ENCODE measurements at regions not wholly inside any gene's neighbourhood (a gene's known extent, or its start where the extent isn't known, plus 50 kb on each side); places are given as distances from the start of the nearest gene placed in this dataset.

DNA sequence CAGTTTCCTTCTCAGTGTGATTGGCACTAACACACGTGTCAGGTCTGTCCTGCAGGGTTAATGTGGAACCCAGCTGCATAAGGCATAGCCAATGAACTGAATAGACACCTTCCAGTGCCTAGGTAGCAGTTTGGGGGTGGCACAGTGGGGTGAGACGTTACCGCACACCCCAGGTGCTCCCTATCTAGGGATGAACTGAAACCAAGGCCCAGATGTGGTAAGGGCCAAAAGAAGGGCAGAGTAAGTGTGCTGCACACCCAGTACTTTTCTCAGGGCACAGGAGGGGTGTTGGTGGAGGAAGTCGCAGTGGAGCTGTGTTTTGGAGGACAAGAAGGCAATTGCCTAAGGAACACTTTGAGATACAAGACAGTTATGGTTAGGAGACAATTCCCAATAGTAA is 317.9 kb upstream of the TSHZ3 start:
- POLR2A ChIA-PET = no interaction called here

DNA sequence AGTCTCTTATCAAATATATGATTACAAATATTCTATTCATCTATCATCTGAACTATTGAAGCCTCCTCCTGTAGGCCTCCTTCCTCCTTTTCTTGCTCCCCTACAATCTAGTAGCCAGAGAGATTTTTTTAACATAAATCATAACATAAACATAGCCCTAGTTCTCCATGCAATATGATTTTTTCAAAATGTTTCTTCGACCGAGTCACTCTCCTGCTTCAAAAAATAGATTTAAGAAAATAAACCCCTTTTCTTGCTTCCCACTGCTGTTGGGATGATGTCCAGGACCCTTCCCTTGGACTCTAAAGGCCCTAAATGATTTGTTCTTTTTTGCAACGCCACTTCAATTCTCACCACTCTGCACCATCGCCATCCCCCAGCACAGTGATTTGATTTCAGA is 319.7 kb upstream of the TSHZ3 start:
- H3K9me3 ChIP-seq (ENCODE audit: control insufficient read depth, insufficient read depth, low read length) = no peaks in the 10 kb centered on the region
- H3K4me3 ChIP-seq (ENCODE audit: low read depth, low read length) = no peak overlapping the region
- H3K27me3 ChIP-seq (ENCODE audit: control insufficient read depth, insufficient read depth, low read length) = peaks cover 2% of the 10 kb centered on the region
- TF ChIP-seq, protein P1, sequence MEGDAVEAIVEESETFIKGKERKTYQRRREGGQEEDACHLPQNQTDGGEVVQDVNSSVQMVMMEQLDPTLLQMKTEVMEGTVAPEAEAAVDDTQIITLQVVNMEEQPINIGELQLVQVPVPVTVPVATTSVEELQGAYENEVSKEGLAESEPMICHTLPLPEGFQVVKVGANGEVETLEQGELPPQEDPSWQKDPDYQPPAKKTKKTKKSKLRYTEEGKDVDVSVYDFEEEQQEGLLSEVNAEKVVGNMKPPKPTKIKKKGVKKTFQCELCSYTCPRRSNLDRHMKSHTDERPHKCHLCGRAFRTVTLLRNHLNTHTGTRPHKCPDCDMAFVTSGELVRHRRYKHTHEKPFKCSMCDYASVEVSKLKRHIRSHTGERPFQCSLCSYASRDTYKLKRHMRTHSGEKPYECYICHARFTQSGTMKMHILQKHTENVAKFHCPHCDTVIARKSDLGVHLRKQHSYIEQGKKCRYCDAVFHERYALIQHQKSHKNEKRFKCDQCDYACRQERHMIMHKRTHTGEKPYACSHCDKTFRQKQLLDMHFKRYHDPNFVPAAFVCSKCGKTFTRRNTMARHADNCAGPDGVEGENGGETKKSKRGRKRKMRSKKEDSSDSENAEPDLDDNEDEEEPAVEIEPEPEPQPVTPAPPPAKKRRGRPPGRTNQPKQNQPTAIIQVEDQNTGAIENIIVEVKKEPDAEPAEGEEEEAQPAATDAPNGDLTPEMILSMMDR (IDR thresholded peaks at IDR 0.05; ENCODE audit: low read depth, low read length) = no peak
- no peak overlapping the region for H3K27ac ChIP-seq (ENCODE audit: low read depth, low read length)
- ChIA-PET CTCF (no interaction called here), POLR2A (no interaction called here)
- no peak for DNase-seq (ENCODE audit: low read depth, low spot score)

More for the DNA sequence above, 317.9 kb upstream of the TSHZ3 start:
- Histone ChIP-seq H3K27ac (ENCODE audit: low read depth, low read length) (no peak overlapping the region), H3K4me3 (ENCODE audit: low read depth, low read length) (no peak overlapping the region), H3K9me3 (ENCODE audit: control insufficient read depth, insufficient read depth, low read length) (no peaks in the 10 kb centered on the region), H3K27me3 (ENCODE audit: control insufficient read depth, insufficient read depth, low read length) (no peaks in the 10 kb centered on the region)
- TF ChIP-seq, protein P1 (IDR thresholded peaks at IDR 0.05; ENCODE audit: low read depth, low read length) = no peak
- CTCF ChIA-PET = no interaction called here
- DNase-seq (ENCODE audit: low read depth, low spot score) = no peak

DNA sequence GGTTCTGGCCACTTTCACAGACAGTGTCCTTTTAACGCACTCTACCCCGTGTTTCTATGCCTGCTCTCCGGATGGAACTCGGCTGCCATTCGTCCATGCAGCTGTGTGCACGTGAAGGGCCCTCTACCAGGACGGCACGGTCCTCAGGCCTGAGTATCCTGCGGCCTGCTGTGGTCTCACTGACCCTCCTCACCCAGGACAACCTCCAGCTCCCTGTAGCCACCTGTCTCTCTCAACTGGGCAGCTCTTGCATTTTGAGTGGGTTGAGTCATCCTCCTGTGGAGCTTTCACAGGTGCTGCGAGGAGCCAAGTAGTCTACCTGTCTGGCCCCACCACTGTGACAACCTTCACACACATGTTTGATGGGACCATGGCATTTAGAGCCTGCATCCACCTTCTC is 321.7 kb upstream of the TSHZ3 start:
- ChIA-PET POLR2A (no interaction called here), CTCF (no interaction called here)
- H3K9me3 ChIP-seq (ENCODE audit: control insufficient read depth, insufficient read depth, low read length) = no peaks in the 10 kb centered on the region
- no peak for DNase-seq (ENCODE audit: low read depth, low spot score)
- TF ChIP-seq, protein P1 (IDR thresholded peaks at IDR 0.05; ENCODE audit: low read depth, low read length) = no peak
- H3K27me3 ChIP-seq (ENCODE audit: control insufficient read depth, insufficient read depth, low read length) = peaks cover 2% of the 10 kb centered on the region
- no peak overlapping the region for H3K27ac ChIP-seq (ENCODE audit: low read depth, low read length)
- no peak overlapping the region for H3K4me3 ChIP-seq (ENCODE audit: low read depth, low read length)

GRCh38 chr19:31671411-31672035 is 322.3 kb upstream of the TSHZ3 start:
- CTCF ChIA-PET = no interaction called here
- DNase-seq (ENCODE audit: low read depth, low spot score) = no peak
- H3K4me3 ChIP-seq (ENCODE audit: low read depth, low read length) = no peak overlapping the region
- TF ChIP-seq, protein P1 (IDR thresholded peaks at IDR 0.05; ENCODE audit: low read depth, low read length) = no peak
- H3K27me3 ChIP-seq (ENCODE audit: control insufficient read depth, insufficient read depth, low read length) = peaks cover 2% of the 10 kb centered on the region
- no peaks in the 10 kb centered on the region for H3K9me3 ChIP-seq (ENCODE audit: control insufficient read depth, insufficient read depth, low read length)
- POLR2A ChIA-PET = no interaction called here
- no peak overlapping the region for H3K27ac ChIP-seq (ENCODE audit: low read depth, low read length)

DNA sequence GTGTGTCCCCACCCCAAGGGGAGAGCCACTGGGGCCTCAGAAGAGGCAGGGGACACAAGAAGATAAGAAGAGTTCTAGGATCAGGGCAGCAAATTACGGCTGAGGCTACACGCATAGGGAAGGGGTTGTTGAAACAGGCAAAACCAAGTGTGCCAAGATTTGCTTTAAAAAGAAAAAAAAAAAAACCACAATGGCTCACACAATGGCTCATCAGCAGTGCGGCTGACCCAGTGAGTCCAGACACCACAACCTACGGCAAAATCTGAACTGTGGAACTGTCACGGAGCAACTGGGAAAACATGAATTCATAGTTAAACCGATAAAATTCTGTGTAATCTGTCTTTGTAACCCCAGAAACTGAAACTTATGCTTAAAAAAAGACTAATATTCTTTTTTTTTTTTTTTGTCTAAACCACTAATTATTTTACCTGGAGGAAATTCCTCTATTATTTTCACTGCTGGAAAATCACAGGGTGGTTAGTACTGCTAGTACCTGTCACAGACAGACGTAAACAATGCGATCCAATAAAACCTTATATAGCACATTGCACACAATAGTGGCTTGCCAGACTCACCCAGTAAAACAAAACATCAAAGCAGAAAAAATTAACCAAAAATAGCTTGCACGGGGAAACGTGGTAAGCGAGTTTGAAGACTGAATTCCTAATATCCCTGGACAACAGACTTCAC is 325.4 kb upstream of the TSHZ3 start:
- CTCF ChIA-PET = no interaction called here
- no peak overlapping the region for H3K4me3 ChIP-seq (ENCODE audit: low read depth, low read length)
- DNase-seq (ENCODE audit: low read depth, low spot score) = no peak
- TF ChIP-seq, protein P1 (IDR thresholded peaks at IDR 0.05; ENCODE audit: low read depth, low read length) = no peak
- no peak overlapping the region for H3K27ac ChIP-seq (ENCODE audit: low read depth, low read length)
- peaks cover 2% of the 10 kb centered on the region for H3K27me3 ChIP-seq (ENCODE audit: control insufficient read depth, insufficient read depth, low read length)
- POLR2A ChIA-PET = no interaction called here
- H3K9me3 ChIP-seq (ENCODE audit: control insufficient read depth, insufficient read depth, low read length) = no peaks in the 10 kb centered on the region

Data from AG04450 (cell line).